ENCODE measurements at regions not wholly inside any gene's neighbourhood (a gene's known extent, or its start where the extent isn't known, plus 50 kb on each side); places are given as distances from the start of the nearest gene placed in this dataset.

DNA sequence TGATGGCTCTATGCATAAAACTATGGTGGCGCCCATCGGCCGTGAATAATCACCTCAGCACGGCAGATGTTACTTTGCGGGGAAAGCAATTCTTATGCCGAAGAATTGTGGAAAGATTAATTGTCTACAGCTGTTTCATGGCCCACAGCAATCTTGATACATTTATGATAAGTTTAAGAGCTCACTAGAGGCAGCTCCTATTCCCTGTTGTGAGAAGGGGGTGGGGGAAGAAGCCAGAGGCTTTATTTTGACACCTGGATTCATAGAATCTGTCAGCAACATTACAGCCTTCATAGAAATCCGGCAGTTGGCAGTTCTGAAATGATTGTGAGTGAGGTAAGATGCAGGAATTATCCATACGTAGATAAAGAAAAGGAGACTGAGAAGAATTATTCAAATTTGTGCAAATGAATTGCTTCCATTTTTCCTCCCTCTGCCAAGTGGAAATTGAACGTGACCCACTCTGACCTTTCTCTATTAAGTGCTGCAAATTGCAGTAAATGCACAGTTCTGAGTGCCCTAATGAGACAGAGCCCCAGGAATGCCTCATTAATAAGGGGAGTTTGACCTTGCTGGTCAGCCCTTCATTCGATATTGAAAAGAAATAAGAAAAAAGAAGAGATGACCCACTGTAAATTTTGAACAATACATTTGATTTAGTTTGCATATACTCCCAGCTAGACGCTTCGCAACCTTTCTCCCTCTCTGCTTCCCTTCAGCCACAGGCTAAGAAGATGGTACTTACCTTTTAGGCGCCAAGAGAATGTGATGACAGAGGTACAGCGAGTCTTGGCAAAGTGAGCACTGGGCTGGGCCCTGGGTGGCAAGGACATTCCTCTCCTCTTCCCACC lies 188.8 kb downstream of the GPAT3 start:
- Histone ChIP-seq H2BK20ac (ENCODE audit: low read depth, low read length, poor library complexity, severe bottlenecking) (no peak overlapping the region), H4K20me1 (ENCODE audit: control insufficient read depth, insufficient read depth, insufficient read length) (no peaks in the 10 kb centered on the region), H3K79me2 (ENCODE audit: insufficient read depth, low read length) (no peaks in the 10 kb centered on the region), H3K56ac (ENCODE audit: insufficient read length, low read depth, low read length) (no peak overlapping the region), H3K9me3 (ENCODE audit: control insufficient read depth, low read depth, low read length) (no peaks in the 10 kb centered on the region), H3K9ac (ENCODE audit: extremely low read depth, insufficient read length, low read length) (no peak overlapping the region), H2AFZ (ENCODE audit: low read length) (no peak overlapping the region), H2BK120ac (ENCODE audit: low read depth, low read length, poor library complexity, severe bottlenecking) (no peak overlapping the region), H3T11ph (ENCODE audit: low read length) (no peak overlapping the region), H2BK5ac (ENCODE audit: insufficient read length, low read length) (no peak overlapping the region), H3K4ac (ENCODE audit: low read depth, low read length) (no peak overlapping the region), H3K18ac (ENCODE audit: insufficient read length, low read depth, low read length) (no peak overlapping the region), H2BK12ac (ENCODE audit: insufficient read length, low read depth, low read length) (no peak overlapping the region), H3K23me2 (ENCODE audit: insufficient read length, low read depth, low read length, poor library complexity, severe bottlenecking) (no peaks in the 10 kb centered on the region), H2AK5ac (ENCODE audit: insufficient read length, low read length) (no peak overlapping the region), H3K4me1 (ENCODE audit: insufficient read depth, low read length) (no peaks in the 10 kb centered on the region), H4K5ac (ENCODE audit: insufficient read length, low read depth, low read length) (no peak overlapping the region), H4K8ac (replicated peaks; ENCODE audit: insufficient read length, low read depth, low read length) (no peak overlapping the region), H3K79me1 (ENCODE audit: insufficient read depth, low read depth, low read length, poor library complexity, severe bottlenecking) (no peaks in the 10 kb centered on the region), H3K27ac (ENCODE audit: insufficient read length, low read depth, low read length) (no peak overlapping the region), H2BK15ac (ENCODE audit: low read depth, low read length) (no peak overlapping the region), H3K23ac (ENCODE audit: insufficient read length, low read depth, low read length) (no peak overlapping the region), H3K27me3 (ENCODE audit: insufficient read depth, low read length) (no peaks in the 10 kb centered on the region), H4K91ac (ENCODE audit: insufficient read length, low read depth, low read length) (no peak overlapping the region), H3K14ac (ENCODE audit: insufficient read depth, low read length) (no peak overlapping the region), H3K4me2 (ENCODE audit: insufficient read depth, insufficient read length, low read length) (no peak overlapping the region)
- DNase-seq = no peak
- no CpG with 5 or more reads among the region's 14 CpGs for WGBS (ENCODE audit: extremely low coverage, insufficient read length, low lambda C conversion rate)
- H3K4me1 Mint-ChIP-seq = no peaks in the 10 kb centered on the region
- no peak overlapping the region for H3K27ac Mint-ChIP-seq
- peaks cover 0 to 2% (median 0%) of the 10 kb centered on the region in 3 experiments; a peak in 2 of 7 replicates for H3K36me3 Mint-ChIP-seq (ENCODE audit: insufficient read depth in 1 of 3, low read depth in 3 of 3)
- H3K27me3 Mint-ChIP-seq (ENCODE audit: low read depth) = peaks cover 3% of the 10 kb centered on the region; the same call in 1 of the 2 replicates
- no peak for TF ChIP-seq CTCF (conservative IDR thresholded peaks at IDR 0.05)
- H3K9me3 Mint-ChIP-seq = peaks cover 2 to 5% of the 10 kb centered on the region in 2 experiments; a peak in 2 of 5 replicates
- H3K4me3 Mint-ChIP-seq = no peak overlapping the region
